COR-L47 (cell line): ENCODE measurements at regions not wholly inside any gene's neighbourhood (a gene's known extent, or its start where the extent isn't known, plus 50 kb on each side); places are given as distances from the start of the nearest gene placed in this dataset.

Source experiments
- DNase-seq: peaks from one replicate; lab custom pipeline; 2025; lab: John Stamatoyannopoulos, UW

DNA sequence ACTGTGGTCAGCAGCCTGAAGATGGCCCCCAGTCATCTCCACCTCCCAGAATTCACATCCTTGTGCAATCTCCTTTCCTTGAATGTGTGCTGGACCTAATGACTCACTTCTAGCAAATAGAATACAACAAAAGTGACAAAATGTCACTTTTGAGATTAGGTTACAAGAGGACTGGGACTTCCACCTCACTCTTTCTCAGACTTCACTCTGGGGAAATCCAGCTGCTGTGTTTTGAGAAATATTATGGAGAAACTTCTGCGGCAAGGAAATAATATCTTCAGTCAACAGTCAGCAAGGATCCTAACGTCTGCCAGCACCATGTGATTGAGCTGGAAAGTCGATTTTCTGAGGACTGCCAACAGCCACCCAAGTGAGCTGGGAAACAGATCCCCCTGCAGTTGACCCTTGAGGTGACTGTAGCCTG is 70.5 kb upstream of the GADD45A start:
- no peak for DNase-seq

DNA sequence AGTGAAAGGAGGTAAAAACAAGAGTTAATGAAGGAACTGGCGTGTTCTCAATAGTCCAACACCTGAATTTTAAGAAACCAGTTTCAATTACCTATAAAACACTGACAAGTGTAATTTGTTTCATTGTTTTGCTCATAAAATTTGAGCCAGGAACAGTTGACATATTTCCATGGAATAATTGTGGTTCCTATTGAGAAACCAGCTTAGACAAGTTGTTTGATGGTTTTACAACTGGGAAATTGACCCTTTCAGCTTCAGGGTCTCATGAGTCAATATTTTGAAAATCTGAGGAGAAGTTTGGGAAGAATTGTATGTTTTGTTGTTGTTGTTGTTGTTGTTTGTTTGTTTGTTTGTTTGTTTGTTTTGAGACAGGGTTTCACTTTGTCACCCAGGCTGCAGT is 69.1 kb upstream of the GADD45A start:
- no peak for DNase-seq

DNA sequence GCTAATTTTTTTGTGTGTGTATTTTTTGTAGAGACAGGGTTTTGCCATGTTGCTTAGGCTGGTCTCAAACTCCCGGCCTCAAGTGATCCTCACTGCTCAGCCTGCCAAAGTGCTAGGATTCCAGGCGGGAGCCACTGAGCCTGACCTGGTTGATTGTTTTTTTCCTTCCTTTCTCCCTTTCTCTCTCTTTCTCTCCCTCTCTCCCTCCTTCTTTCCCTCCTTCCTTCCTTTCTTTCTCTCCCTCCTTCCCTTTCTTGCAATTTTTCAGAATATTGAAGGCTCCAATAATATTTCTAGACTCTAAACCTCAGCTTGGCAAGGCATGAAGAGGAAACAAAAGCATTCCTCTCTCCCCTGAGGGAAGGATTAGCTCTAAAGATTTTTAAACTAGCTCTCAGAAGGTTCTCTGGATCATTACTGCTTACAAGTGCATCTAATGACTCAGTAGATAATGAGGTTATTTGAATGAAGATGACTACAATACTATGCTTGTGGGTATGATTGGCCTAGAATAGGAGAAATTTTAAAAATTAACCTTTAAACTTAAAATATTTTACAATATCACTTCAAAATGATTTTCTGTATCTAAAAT is 68.5 kb upstream of the GADD45A start:
- no peak for DNase-seq

DNA sequence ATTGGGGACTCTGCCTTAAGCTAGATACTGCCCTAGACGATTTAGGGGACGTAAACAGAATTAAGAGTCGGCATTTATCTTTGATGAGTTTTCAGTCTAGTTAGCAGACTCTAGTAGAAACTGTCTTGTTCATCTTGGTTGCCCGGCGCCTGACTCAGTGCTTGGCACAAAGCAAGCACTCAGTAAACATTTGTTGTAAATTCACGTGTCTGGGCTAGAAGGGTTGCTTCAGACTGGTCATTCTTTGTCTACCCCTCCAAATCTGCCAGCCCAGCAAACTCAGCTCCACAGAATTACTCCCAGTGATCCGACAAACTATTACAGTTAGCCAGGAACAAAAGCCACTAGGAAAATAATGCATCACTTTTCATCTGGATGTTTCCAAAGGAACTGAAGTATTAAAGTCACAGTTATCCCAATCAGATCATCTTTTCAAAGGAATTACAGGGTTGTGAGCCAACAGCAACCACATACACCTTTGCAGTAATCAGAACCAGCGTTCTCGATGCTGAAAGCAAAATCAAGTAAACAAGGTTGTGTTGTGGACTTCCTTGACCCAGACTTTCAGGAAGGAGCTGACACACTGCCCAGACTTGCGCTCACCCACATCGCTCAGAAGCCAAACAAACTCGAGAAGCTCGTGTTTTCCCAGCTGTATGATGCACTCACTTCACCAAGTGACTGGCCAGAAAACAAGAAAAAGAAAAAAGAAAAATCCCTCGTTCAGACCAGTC is 66.5 kb upstream of the GADD45A start:
- DNase-seq = no peak

GRCh38 chr1:67619080-67619479 is 65.9 kb upstream of the GADD45A start:
- no peak for DNase-seq

DNA sequence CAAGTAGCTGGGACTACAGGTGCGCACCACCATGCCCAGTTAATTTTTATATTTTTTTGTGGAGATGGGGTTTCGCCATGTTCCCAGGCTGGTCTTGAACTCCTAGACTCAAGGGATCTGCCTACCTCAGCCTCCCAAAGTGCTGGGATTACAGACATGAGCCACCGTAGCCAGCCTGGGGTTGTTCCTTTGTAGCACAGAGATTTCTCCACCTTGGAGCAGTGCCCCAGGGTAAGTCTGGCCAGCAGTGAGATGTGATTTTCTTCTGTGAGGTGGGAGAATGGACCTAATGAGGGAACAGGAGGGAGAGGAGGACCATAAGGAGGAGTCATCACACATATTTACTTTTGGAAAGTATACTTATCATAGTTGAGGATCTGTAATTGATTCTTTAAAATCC is 61.1 kb upstream of the GADD45A start:
- DNase-seq = no peak

DNA sequence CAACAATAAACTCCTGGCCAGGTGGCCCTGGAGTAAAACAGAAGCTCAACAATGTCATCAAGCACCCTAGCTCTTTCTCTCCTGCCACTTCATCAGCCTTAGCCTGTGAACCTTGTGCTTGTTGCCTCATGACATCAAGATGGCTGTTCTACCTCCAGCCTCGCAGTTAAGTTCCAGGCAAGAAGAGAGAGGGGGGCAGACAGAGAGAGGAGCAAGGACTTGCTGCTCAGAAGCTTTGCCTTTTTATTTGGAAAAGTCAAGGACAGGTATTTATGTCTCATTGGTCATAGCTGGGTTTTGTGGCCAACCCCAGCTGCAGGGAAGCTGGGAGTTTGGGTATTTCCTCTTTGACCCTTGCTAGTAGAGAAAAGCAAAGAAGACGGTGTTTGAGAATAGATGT is 60.3 kb upstream of the GADD45A start:
- DNase-seq = no peak

- no peak for DNase-seq
These were observed 58.7 kb upstream of the GADD45A start for GRCh38 chr1:67626090-67626860.

DNA sequence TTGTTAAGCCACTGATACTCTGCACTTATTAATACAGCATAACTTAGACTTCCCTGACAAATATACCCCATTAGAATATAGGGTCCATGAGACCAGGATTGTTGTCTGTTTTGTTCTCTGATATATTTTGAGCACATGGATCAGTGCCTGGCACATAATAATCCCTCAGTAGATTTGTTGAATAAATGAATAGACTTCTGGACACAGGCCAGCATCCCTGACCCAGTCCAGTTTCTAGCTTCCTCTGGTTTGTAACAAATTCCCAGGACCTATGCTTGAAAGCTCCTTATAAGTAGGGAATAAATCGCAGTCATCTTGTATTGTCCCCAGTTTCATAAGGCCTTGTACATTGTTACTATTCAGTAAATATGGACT is 58.2 kb upstream of the GADD45A start:
- no peak for DNase-seq

DNA sequence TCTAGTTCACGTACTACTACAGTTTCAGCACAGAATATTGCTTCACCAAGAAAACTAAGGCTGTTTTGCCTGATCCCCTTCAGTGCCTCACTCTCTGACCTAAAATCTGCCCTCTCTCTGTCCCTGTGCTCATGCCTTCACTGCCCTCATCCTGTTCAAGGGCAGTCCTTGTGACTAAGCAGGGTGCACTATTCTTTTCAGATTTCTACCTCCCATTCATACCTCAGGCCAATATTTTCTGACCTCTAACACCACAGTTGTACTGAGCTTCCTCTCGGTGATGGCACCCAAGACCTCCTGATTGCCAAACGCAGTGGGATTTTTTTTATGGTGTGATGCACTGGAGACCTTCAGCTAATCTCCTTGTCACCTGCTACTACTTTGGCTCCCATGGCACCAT is 57.7 kb upstream of the GADD45A start:
- DNase-seq = no peak

DNA sequence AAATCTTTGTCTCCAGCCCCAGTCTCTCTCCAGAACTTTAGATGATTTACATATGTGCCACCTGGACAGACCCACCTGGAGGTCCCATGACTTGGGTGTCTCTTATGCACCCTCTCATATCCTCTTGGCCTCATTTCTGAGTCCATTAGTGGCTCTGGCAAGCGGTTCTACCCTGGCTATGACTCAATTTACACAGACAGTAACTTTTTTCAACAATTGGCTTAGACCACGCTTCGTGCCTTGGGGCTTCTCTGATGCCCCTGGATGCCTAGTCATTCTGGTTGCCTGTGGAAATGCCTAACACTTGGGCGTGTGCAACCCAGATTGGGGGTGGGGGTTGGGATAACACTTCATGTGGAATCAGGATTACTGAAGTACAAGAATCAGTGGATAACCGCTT is 57.1 kb upstream of the GADD45A start:
- DNase-seq = no peak

GRCh38 chr1:67629370-67630075 is 55.5 kb upstream of the GADD45A start:
- no peak for DNase-seq

DNA sequence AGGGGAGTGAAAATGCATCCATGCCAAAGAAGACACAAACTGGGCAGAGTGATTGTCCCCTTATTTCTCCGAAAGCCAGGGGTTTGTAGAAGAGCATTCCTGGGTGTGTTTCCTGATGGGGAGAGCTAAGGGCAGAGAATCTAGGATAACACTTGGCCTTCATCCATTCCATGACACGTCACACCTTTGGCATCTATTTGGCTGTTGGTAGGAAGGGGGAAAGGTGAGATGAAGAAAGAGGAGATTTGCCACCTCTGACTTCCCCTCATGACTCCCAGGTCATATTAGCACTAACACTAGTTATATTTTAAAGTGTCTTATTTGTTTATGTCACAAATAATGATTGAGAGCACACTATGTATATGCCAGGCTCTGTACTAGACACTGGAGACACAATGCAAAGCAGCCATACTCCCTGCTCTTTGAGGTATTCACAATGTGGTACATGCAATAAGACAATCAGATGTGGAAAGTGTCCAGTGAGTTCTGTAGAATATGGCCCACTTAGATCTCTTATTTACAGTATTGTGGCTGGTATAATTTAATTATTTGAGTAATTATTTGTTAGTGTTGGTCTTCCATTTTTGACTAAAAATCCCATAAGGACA is 54.5 kb upstream of the GADD45A start:
- no peak for DNase-seq

DNA sequence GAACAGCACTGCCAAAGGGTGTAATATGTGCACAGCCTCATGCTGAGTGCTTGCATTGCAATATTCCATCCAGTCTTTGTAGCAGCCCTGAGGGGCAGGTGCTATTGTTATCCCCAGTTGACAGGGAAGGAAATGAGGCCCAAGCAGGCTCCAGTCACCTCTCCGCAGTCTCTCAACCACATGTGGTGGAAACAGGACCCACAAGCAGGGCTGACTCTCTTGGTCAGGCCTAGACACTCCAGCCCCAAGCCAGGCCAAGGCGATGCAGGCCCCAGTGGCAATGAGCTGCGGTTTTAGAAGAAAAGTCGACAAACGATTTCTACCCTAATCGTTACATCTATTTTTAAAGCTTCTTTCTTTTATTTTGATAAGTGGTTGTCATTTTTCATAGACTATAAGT is 52.6 kb upstream of the GADD45A start:
- DNase-seq = no peak

- no peak for DNase-seq
These were observed 52.0 kb upstream of the GADD45A start for GRCh38 chr1:67632811-67633655.

DNA sequence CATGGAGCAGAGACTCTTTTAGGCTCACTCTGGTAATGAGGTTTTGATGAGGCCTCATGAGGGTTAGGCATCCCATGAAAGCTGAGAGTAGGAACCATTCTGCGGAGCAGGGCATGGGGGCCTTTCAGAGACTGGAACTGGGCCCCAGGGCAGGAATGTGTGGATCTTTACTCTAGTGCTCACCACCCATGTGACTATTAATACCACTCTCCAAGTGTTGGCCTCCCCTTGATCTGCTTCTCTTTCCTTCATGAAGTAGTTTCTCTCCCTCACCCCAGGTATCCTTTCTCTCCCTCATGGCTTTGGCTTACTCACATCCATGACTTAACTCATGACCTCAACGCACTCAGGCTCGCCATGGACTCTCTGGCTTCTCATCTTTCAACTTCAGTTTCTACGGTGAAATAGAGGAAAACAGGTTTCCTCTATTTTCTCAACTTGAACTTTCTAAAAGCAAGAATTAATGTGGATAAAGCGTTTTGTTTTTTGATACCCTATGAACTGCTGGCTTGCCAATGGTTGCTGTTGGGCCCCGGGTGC is 50.5 kb upstream of the GADD45A start:
- no peak for DNase-seq

- no peak for DNase-seq
These were observed 49.8 kb upstream of the GADD45A start for GRCh38 chr1:67635055-67635809.
